ENCODE measurements at regions not wholly inside any gene's neighbourhood (a gene's known extent, or its start where the extent isn't known, plus 50 kb on each side); places are given as distances from the start of the nearest gene placed in this dataset.

- TF ChIP-seq, protein P1, sequence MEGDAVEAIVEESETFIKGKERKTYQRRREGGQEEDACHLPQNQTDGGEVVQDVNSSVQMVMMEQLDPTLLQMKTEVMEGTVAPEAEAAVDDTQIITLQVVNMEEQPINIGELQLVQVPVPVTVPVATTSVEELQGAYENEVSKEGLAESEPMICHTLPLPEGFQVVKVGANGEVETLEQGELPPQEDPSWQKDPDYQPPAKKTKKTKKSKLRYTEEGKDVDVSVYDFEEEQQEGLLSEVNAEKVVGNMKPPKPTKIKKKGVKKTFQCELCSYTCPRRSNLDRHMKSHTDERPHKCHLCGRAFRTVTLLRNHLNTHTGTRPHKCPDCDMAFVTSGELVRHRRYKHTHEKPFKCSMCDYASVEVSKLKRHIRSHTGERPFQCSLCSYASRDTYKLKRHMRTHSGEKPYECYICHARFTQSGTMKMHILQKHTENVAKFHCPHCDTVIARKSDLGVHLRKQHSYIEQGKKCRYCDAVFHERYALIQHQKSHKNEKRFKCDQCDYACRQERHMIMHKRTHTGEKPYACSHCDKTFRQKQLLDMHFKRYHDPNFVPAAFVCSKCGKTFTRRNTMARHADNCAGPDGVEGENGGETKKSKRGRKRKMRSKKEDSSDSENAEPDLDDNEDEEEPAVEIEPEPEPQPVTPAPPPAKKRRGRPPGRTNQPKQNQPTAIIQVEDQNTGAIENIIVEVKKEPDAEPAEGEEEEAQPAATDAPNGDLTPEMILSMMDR (IDR thresholded peaks at IDR 0.05) = no peak
- no peak for TF ChIP-seq POLR2A (IDR thresholded peaks at IDR 0.05)
Measured at GRCh38 chr7:19915596-19915995, 142.2 kb upstream of the TMEM196 start.

All from vagina (tissue), 2 donors.